HG03025 (cell line): ENCODE measurements at regions not wholly inside any gene's neighbourhood (a gene's known extent, or its start where the extent isn't known, plus 50 kb on each side); places are given as distances from the start of the nearest gene placed in this dataset.
"Not testable (repeated sequence)": the region's sequence is repeated elsewhere in the genome, so short reads cannot be mapped to it uniquely, and the experiment has no call there.

ENCODE experiments used
- ATAC-seq: cut with Tn5 transposase; IDR thresholded peaks from one replicate; pipeline ENCODE4 v1.9.1; 2021; ENCODE audit warnings: mild to moderate bottlenecking, moderate library complexity; ENCODE audit not compliant: unreplicated experiment, low FRiP score

DNA sequence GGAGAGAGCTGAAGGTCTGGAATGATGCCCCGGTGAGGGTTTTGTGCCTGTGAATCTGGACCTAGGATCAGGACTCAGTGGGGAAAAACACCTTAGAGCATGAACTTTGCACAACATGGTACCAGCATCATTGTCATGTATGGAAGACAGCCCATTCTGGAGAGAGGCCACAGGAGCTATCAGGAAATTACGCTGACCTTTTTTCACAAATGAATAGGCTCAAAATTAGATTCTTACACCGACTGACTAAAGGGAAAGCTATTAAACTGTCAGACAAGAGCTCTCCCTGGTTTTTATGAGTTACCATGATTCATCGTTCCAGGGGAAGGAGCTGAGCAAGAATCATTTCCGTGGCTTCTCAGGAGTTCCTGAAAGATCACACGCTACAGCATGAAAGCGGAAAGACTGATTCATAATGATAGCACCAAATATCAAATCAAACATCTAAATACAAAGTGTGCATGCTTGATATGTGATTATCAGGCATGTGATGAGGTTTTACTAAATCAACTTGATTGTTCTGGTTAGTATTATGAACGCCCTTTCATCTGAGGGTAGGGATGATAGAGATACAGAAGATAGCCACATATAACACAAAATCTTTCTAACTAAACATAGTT is 224.9 kb upstream of the SMLR1 start:
- no peak for ATAC-seq

GRCh38 chr6:130603391-130603790 is 223.8 kb upstream of the SMLR1 start:
- no peak for ATAC-seq

- ATAC-seq, result no peak
Observed at GRCh38 chr6:130604841-130605399, 222.3 kb upstream of the SMLR1 start.

DNA sequence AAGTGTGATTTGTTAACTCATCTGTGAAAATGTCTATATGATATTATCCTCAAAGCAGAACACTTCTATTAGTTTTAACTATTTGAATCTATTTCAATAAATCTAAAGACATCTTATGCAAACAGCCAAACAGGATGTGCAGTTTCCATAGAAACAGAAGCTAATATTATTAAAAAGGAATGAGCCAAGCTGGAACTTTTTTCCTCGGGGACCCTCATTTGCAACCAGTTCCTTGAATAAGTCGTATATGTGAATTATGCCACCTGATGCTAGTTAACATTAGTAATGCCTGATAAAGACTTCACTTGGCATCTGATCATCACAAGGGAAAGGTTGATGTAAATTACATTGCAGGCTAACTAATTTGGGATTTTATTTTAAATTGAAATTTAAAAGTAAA is 216.9 kb upstream of the SMLR1 start:
- ATAC-seq, result no peak

- ATAC-seq, result no peak
Observed at GRCh38 chr6:130611366-130611765, 215.8 kb upstream of the SMLR1 start.

GRCh38 chr6:130613176-130613575 is 214.0 kb upstream of the SMLR1 start:
- no peak for ATAC-seq

DNA sequence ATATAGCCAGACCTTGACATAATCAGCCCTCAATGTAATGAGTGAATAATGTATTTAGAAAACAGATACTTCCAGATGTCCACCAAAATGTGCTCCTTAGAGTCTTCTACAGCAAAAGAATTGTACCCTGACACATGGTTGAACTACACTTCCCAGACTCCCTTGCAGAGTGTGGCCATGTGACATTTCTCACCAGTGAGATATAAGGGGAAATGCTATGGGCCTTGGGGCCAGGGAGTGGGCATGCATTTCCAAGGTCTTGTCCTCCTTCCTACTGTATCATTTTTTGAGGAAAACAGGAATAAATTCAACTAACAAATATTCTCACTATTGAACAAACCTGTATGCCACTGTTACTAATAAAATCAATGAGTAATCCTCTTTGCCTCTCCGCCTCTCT is 211.4 kb upstream of the SMLR1 start:
- ATAC-seq, result no peak

DNA sequence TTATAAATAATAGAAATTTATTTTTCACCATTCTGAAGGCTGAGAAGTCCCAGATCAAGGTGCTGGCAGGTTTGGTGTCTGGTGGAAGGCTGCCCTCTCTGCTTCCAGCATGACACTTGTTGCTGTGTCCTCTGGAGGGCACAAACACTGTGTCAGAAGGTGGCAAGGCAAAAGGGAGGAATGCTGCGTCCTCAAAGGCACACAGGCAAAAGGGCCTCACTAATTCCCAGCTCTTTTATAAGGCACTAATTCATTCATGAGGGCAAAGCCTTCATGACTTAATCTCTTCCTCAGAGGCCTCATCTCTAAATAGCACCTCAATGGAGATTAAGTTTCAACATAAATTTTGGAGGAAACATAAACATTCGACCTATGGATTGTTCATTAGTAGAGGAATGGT is 209.5 kb upstream of the SMLR1 start:
- ATAC-seq, result no peak

- ATAC-seq, result not testable (repeated sequence)
Observed at GRCh38 chr6:130618806-130619205, 208.4 kb upstream of the SMLR1 start.

- ATAC-seq, result no peak
Observed at GRCh38 chr6:130620338-130620781, 206.8 kb upstream of the SMLR1 start.

DNA sequence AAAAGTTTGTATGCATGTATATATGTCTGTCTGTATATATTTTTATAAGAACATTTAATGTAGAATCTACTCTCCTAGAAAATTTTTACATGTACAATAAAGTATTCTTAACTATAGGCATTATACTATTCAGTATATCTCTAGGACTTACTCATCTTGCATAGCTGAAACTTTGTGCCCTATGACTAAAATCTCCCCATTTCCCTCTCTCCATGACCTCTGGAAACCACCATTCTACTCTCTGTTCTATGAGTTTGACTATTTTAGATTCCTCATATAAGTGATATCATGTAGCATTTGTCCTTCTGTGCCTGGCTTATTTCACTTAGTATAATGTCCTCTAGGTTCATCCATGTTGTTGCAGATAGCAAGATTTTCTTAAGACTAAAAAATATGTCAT is 205.1 kb upstream of the SMLR1 start:
- no peak for ATAC-seq

DNA sequence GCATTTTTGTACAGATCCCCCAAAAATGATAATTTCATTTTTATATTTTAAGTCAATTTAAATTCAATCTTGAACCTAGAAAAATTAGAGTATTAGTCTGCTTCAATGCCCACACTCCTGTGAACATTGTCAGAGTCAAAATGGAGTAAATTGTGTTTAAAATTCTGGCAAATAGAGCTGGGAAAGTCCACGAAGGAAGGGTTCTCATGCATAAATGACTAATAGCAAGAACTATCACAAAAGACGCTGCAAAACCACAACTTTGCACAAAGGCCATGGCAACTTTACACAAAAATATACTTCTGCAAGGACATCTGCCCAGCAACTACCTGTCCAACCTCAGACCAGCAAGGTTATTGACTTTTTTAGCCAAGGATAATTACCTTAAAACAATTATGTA is 203.2 kb upstream of the SMLR1 start:
- no peak for ATAC-seq

- no peak for ATAC-seq
Observed at GRCh38 chr6:130625825-130626527, 201.2 kb upstream of the SMLR1 start.

GRCh38 chr6:130628862-130629261 is 198.3 kb upstream of the SMLR1 start:
- ATAC-seq, result no peak

GRCh38 chr6:130629640-130630039 is 197.6 kb upstream of the SMLR1 start:
- no peak for ATAC-seq

DNA sequence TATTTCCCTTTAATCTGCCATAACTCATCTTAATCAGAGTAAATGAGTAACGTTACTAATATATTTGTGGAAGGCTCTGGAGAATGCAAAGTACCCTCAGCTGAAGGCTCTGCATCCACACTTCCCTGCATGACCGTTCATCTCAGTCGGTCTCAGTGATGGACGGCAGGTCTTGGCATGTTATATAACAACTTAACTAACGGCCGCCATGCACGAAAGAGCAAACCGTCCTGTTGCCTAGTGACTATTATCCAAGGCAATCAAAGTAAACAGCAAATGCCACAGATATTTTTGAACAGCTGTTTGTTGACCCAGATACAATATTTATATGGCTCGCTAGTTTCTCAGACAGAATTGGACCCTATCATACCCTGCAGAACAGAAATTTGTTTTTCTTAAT is 194.9 kb upstream of the SMLR1 start:
- ATAC-seq, result no peak

- ATAC-seq, result no peak
Observed at GRCh38 chr6:130632897-130633296, 194.3 kb upstream of the SMLR1 start.

DNA sequence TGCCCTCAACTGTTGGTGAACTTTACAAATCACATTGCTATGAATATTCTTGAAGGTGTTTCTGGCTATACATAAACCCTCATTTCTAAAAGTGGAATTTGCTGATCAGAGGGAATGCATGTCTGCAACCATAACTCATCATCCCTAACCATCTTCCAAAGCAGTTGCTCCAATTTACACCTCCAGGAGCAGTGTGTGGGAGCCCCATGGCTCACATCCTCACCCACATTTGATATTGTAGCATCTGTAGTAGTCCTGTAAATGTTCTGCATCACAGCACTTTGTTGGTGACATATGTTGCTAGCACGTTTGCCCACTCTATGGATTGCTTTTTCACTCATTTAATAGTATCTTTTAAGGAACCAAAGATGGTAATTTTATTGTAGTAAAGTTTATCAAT is 183.8 kb upstream of the SMLR1 start:
- no peak for ATAC-seq

GRCh38 chr6:130644175-130644574 is 183.0 kb upstream of the SMLR1 start:
- no peak for ATAC-seq

- not testable (repeated sequence) for ATAC-seq
Observed at GRCh38 chr6:130644769-130645168, 182.4 kb upstream of the SMLR1 start.

- ATAC-seq, result no peak
Observed at GRCh38 chr6:130647246-130647645, 180.0 kb upstream of the SMLR1 start.

- ATAC-seq, result no peak
Observed at GRCh38 chr6:130655586-130655985, 171.6 kb upstream of the SMLR1 start.
